GM18498 (cell line): ENCODE measurements at regions not wholly inside any gene's neighbourhood (a gene's known extent, or its start where the extent isn't known, plus 50 kb on each side); places are given as distances from the start of the nearest gene placed in this dataset.
"Not testable (repeated sequence)": the region's sequence is repeated elsewhere in the genome, so short reads cannot be mapped to it uniquely, and the experiment has no call there.

Experiments
- ATAC-seq: cut with Tn5 transposase; IDR thresholded peaks from one replicate; pipeline ENCODE4 v1.9.1; 2021; ENCODE audit warnings: mild to moderate bottlenecking, moderate library complexity; ENCODE audit not compliant: unreplicated experiment

- no peak for ATAC-seq
Observed at GRCh38 chr10:80938903-80939302, 401.2 kb downstream of the SH2D4B start.

GRCh38 chr10:80945264-80945880 lies 407.7 kb downstream of the SH2D4B start:
- ATAC-seq = peak; percentile 89

DNA sequence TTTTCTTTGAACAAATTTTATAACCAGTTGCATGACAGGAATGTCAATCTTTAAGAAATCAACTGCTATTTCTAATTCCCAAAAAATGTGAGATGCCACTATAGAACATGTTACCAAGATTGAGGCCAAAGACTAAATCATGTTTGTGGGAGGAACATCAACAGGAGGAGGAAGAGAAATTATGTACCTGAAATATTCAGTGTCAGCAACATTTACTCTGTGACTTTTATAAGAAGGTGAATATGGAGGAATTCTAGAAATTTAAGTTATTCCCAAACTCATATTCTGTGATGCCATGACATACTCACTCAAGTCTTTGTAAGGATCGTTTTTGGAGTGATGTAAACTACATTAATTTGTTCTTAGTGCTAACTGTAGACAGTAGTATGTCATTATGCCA lies 408.4 kb downstream of the SH2D4B start:
- no peak for ATAC-seq

DNA sequence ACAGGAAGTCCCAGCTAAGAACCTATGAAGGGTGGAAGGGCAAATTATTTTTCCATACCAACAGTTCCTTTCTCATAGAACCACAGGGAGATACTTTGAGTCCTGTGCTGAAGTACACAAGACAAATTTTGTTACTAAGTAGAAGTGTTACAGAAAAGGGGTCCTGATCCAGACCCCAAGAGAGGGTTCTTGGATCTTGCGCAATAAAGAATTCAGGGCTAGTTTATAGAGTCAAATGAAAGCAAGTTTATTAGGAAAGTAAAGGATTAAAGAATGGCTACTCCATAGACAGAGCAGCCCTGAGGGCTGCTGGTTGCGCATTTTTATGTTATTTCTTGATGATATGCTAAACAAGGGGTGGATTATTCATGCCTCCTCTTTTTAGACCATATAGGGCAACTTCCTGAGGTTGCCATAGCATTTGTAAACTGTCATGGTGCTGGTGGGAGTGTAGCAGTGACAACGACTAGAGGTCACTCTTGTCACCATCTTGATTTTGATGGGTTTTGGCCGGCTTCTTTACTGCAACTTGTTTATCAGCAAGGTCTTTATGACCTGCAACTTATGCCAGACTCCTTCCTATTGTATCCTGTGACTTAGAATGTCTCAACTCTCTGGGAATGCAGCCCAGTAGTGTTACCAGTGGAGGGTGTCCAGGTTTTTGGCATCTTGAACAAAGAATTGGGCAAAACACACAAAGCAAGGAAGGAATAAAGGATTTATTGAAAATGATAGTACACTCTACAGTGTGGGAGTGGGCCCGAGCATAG lies 409.4 kb downstream of the SH2D4B start:
- ATAC-seq = no peak

GRCh38 chr10:80949785-80950184 lies 412.1 kb downstream of the SH2D4B start:
- ATAC-seq = no peak

- no peak for ATAC-seq
Observed at GRCh38 chr10:80952436-80952835, 414.7 kb downstream of the SH2D4B start.

DNA sequence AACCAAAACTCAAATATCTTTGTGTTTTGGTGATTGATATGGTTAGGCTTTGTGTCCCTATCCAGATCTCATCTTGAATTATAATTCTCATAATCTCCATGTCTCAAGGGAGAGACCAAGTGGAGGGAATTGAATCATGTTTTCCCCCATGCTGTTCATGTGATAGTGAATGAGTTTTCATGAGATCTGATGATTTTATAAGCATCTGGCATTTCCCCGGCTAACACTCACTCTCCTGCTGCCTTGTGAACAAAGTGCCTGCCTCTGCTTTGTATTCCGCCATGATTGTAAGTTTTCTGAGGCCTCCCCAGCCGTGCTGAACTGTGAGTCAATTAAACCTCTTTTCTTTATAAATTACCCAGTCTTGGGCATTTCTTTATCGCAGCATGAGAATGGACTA lies 419.5 kb downstream of the SH2D4B start:
- ATAC-seq = no peak

DNA sequence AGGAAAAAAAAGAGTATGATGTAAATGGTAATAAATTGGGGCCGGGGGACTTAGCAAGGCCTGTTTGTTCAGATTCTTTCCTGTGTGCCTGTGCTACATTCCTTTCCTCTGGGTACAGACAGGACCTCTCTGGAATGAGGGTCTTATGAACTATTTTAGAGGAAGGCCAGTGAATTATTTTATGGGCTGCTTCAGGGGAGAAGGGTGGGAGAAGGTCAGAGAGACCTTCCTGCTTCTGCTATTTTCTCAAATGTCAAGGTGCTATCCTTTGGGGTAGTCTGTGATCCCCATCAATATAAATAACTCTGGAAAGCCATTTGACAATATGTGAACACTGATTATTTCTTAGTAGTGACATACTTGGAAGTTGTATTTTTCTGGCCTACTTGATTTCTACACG lies 426.5 kb downstream of the SH2D4B start:
- no peak for ATAC-seq

DNA sequence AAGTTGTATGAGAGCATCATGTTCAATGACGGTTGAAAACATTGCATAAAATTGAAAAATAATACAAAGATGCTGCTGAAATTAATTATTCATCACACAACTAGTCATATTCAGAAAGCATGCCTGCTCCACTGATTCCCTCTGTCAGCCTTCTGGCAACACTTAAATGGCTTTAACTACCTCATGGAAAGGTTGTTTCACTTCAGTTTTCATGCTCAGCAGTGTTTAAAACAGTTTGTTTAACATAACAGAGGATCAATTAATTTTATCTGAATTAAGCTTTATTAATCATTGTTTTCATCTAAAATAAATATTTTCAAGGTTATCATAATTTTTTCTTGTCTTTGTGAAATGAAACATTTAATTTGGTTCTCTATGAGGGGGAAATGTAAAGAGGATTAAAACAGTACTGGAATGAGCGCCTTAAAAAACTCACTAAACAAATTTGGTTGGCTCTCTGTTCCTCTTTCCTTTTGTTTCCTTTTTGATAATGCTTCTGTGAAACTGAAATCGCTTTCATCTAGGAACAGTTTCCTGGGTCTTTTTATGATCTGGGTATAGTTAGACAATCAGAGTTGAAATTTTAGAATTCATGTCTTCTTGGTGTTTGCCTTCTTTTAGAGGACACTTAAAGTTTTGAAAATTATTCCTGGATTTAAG lies 427.4 kb downstream of the SH2D4B start:
- ATAC-seq = peak; percentile 75

GRCh38 chr10:80966326-80966986 lies 428.8 kb downstream of the SH2D4B start:
- ATAC-seq = no peak

DNA sequence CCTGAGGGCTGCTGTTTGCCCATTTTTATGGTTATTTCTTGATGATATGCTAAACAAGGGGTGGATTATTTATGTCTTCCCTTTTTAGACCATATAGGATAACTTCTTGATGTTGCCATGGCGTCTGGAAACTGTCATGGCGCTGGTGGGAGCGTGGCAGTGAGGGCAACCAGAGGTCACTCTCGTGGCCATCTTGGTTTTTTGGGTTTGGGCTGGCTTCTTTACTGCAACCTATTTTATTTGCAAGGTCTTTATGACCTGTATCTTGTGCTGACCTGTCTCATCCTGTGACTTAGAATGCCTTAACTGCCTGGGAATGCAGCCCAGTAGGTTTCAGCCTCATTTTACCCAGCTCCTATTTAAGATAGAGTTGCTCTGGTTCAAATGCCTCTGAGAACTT lies 429.7 kb downstream of the SH2D4B start:
- not testable (repeated sequence) for ATAC-seq

DNA sequence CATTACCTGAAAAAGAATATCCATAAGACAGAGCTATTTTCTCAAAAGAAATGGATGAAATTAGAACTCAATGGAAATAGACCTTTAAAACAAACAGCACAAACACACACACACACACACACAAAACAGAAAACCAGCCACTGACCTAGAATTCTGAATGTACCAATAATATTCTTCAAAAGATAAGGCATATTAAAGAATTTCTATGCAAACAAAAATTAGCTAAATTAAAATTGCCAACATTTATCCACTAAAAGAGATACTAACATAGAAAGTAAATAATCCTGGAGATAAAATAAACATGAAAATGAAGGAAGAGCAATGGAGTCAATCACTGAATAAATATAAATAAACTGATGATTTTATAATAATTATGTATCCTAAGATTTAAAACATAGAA lies 431.2 kb downstream of the SH2D4B start:
- no peak for ATAC-seq

DNA sequence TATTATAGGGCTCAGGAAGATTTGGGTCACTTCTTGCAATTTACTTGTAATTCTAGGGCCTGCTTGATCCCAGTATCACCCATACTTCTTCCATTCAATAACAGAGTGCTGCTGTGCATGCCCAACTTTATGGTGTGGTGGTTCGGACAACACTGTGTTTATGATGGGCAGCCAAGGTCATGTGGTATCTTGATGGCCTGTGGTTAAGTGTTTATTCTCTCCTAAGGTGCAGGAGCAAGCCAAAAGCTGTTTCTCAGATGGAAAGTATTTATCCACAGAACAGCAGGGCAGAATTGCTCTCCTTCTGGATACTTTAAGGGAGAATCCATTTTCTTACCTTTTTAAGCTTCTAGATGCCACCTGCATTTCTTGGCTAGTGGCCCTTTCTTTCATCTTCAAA lies 433.8 kb downstream of the SH2D4B start:
- no peak for ATAC-seq

GRCh38 chr10:80976658-80977057 lies 439.0 kb downstream of the SH2D4B start:
- no peak for ATAC-seq

DNA sequence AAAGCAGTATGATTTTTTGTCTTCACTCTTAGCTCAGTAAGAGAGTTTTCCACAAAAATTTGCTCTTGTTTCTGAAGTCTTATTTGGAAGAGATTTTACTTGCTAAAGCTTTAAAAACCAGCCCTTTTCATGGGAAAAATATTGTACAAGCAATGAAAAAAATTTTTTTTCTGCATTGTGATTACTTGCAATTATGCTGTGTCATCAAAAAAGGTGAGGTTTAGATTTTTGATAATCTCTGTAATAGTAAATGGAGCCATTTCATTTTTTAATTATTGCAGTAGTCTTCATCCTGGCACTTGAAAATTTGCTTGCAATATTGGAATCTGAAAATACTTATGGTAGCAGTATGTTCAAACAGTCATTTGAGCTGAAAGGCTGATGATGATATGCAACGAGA lies 447.4 kb downstream of the SH2D4B start:
- ATAC-seq = no peak

DNA sequence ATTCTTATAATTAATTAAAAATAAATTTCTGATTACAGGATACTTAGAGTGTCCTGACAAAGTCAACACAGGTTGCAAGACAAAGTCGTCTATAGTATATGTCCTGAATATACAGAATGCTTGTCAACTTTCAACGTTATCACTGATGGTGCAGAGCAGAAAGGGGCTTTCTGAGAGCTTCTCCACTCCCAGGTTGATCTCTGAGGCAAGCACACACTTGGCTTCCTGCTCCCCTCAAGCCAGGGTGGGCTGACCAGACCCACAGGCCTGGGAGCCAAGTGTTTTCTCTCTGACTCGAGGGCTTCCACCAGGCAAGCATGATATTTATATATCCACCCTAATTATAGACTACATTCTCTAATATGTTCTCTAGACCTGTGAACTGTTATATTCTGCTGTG lies 448.9 kb downstream of the SH2D4B start:
- ATAC-seq = no peak

DNA sequence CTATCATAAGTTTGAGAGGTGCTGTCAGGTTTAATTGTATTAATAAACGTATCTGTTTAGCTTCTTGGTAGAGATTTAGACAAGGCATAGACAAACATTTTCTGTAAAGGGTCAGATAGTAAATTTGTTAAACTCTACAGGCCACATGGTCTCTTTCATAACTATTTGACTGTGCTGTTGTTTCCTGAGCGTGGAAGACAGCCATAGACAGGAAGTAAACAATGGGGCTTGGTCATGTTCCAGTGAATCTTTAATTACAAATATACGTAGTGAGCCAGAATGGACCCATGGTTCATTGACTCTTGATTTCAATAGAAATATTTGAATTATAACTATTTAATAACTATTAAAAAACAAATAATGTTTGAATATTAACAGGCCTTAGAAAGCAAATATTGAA lies 451.1 kb downstream of the SH2D4B start:
- ATAC-seq = no peak

- no peak for ATAC-seq
Observed at GRCh38 chr10:80996615-80997193, 459.0 kb downstream of the SH2D4B start.

GRCh38 chr10:81000781-81001180 lies 463.1 kb downstream of the SH2D4B start:
- ATAC-seq = no peak

GRCh38 chr10:81002382-81002781 lies 464.7 kb downstream of the SH2D4B start:
- no peak for ATAC-seq

- no peak for ATAC-seq
Observed at GRCh38 chr10:81007872-81008271, 470.2 kb downstream of the SH2D4B start.
